Testis (tissue), 2 donors: ENCODE measurements at regions not wholly inside any gene's neighbourhood (a gene's known extent, or its start where the extent isn't known, plus 50 kb on each side); places are given as distances from the start of the nearest gene placed in this dataset.

Source experiments
- DNase-seq: peaks from one replicate; pipeline ENCODE4 v3.0.0-alpha.2; 2019
- H3K27ac ChIP-seq, 2 donors: fragments of 200-600 bp; sonication (generic); one replicate each; pipeline ENCODE4 v1.5.1; 2019
- H3K27me3 ChIP-seq: fragments of 200-600 bp; sonication (generic); one replicate; pipeline ENCODE4 v1.5.1; 2019
- H3K36me3 ChIP-seq: fragments of 200-600 bp; sonication (generic); one replicate; pipeline ENCODE4 v1.5.1; 2017; ENCODE audit warnings: low read depth; ENCODE audit errors: missing control alignments
- H3K4me1 ChIP-seq: fragments of 200-600 bp; sonication (generic); one replicate; pipeline ENCODE4 v1.5.1; 2019
- H3K4me3 ChIP-seq, 2 donors: fragments of 200-600 bp; sonication (generic); one replicate each; pipeline ENCODE4 v1.5.1; 2017 to 2019
- H3K9me3 ChIP-seq: fragments of 200-600 bp; sonication (generic); one replicate; pipeline ENCODE4 v1.5.1; 2017
- POLR2A ChIP-seq: fragments of 450-650 bp; IDR thresholded peaks from one replicate; pipeline ENCODE4 v1.6.1; 2017; ENCODE audit warnings: antibody characterized with exemption, mild to moderate bottlenecking, moderate library complexity
- WGBS, 2 donors: methylation state at CpG; one replicate each; pipeline ENCODE4 v1.1.5; 2018; 5-methylcytosine and 5-hydroxymethylcytosine counted together
- intact Hi-C: fragments of 100-400 bp; cut with DNase I; formaldehyde crosslinking; loops from one replicate; pipeline ENCODE4 v1.15.1; 2023; ENCODE audit warnings: low total_unique reads
- TF ChIP-seq, protein P1 (sequence below), 3 experiments: fragments of 450-650 bp in 2 of 3; fragments of 200-600 bp in 1 of 3; sonication (generic) in 1 of 3; IDR thresholded peaks; one replicate each; pipeline ENCODE4 v1.5.1; 2016 to 2019; ENCODE audit warnings: antibody characterized with exemption in 3 of 3, mild to moderate bottlenecking in 2 of 3, moderate library complexity in 1 of 3

DNA sequence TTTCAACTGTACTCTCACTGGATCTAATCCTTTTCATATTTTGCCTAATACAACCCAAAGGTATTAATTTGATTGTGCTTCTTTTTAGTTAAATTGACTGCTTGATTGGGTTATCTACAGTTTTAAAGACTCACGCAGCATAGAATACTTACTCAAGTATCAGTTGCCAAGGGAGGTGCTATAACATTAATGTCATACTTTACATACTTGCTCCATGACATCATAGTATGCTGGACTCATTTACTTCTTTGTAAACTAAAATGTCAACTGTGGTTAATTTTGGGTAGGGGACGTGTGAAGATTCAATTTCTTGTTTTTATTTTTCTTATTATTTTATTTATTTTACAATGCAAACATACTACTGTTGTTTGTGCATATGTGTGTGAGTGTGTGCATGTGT lies 716.2 kb upstream of the VRK2 start:
- WGBS, 2 donors = 33 to 47% methylated on average over 2 of the region's 2 CpGs
- no peaks in the 10 kb centered on the region for H3K9me3 ChIP-seq
- no peak for DNase-seq

DNA sequence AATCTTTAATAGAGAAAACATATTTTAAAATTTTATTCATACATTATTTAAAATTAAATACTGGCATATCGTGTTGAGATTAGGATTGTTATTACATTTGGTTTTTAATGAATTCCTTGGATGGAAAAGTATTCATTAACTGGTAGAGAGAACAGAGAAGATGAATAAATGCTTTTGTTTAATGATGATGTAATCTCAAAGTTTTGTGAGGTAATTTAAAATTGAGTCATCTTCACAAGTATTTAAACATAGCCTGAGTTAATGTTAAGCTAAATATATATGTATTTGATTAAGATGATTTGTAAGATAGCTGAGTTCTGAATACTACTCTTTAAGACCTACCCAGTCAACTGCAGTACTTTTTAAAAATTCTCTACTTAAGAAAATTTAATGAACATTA lies 713.4 kb upstream of the VRK2 start:
- no peaks in the 10 kb centered on the region for H3K27me3 ChIP-seq
- H3K4me1 ChIP-seq = no peaks in the 10 kb centered on the region
- no peaks in the 10 kb centered on the region for H3K36me3 ChIP-seq
- H3K9me3 ChIP-seq = no peaks in the 10 kb centered on the region
- WGBS, 2 donors = 88 to 98% methylated on average over 1 of the region's 1 CpG
- DNase-seq = no peak
- H3K27ac ChIP-seq = no peak overlapping the region
- H3K4me3 ChIP-seq = no peak overlapping the region
- intact Hi-C loops = no loop called here
- no peak for TF ChIP-seq POLR2A
- TF ChIP-seq, protein P1, sequence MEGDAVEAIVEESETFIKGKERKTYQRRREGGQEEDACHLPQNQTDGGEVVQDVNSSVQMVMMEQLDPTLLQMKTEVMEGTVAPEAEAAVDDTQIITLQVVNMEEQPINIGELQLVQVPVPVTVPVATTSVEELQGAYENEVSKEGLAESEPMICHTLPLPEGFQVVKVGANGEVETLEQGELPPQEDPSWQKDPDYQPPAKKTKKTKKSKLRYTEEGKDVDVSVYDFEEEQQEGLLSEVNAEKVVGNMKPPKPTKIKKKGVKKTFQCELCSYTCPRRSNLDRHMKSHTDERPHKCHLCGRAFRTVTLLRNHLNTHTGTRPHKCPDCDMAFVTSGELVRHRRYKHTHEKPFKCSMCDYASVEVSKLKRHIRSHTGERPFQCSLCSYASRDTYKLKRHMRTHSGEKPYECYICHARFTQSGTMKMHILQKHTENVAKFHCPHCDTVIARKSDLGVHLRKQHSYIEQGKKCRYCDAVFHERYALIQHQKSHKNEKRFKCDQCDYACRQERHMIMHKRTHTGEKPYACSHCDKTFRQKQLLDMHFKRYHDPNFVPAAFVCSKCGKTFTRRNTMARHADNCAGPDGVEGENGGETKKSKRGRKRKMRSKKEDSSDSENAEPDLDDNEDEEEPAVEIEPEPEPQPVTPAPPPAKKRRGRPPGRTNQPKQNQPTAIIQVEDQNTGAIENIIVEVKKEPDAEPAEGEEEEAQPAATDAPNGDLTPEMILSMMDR (IDR thresholded peaks at IDR 0.05) = no peak

More for the DNA sequence above, 716.2 kb upstream of the VRK2 start:
- intact Hi-C loops = no loop called here
- Histone ChIP-seq H3K27me3 (no peaks in the 10 kb centered on the region), H3K4me3 (no peak overlapping the region), H3K36me3 (no peaks in the 10 kb centered on the region), H3K4me1 (no peaks in the 10 kb centered on the region), H3K27ac (no peak overlapping the region)
- no peak for TF ChIP-seq POLR2A
- TF ChIP-seq, protein P1 (IDR thresholded peaks at IDR 0.05) = no peak

DNA sequence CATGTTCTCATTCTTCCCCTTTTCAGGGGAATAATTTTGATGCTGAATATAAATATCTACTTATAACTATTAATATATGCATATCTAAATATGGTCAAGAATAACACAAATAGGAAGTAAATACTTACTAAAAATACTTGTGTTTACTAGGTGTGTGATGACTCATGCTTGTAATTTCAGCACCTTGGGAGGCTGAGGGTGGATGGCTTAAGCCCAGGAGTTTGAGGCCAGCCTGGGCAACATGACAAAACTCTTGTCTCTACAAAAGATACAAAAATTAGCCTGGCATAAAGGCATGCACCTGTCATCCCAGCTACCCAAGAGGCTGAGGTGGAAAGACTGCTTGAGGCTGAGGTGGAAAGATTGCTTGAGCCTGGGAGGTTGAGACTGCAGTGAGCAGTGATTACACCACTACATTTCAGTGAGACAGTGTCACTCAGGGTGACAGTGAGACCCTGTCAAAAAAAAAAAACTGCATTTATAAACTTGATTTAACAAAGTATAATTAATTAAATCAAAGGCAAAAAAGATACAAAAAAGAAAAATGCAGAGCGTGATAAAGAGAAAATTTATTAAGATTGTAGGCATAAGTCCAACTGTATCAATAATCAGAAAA lies 703.1 kb upstream of the VRK2 start:
- WGBS, 2 donors = 86 to 87% methylated on average over 1 of the region's 1 CpG
- DNase-seq = no peak
- Histone ChIP-seq H3K9me3 (no peaks in the 10 kb centered on the region), H3K36me3 (no peaks in the 10 kb centered on the region), H3K4me1 (no peaks in the 10 kb centered on the region), H3K27ac (no peak overlapping the region), H3K4me3 (no peak overlapping the region), H3K27me3 (no peaks in the 10 kb centered on the region)
- TF ChIP-seq, protein P1 (IDR thresholded peaks at IDR 0.05) = no peak
- no peak for TF ChIP-seq POLR2A
- intact Hi-C loops = no loop called here

DNA sequence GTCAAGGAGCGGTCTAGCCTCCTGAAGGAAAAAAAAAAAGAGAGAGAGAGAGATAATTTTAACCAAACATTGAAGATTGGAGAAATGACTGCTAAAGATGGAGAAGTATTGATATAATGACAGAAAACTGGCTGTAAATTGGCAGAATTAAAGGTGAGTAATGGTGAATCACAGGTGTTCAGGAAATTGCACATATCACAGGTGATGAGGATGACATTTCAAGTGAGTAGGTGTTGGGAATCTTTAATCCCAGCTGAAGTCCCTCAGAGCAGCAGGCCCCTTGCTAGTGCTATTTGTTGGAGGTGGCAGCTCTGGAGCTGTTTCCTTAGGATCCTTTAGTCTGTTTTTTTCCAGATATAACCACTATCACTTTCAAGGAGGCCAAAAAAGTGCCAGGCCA lies 678.4 kb upstream of the VRK2 start:
- TF ChIP-seq POLR2A = no peak
- TF ChIP-seq, protein P1 (IDR thresholded peaks at IDR 0.05) = no peak
- no peak overlapping the region for H3K27ac ChIP-seq

DNA sequence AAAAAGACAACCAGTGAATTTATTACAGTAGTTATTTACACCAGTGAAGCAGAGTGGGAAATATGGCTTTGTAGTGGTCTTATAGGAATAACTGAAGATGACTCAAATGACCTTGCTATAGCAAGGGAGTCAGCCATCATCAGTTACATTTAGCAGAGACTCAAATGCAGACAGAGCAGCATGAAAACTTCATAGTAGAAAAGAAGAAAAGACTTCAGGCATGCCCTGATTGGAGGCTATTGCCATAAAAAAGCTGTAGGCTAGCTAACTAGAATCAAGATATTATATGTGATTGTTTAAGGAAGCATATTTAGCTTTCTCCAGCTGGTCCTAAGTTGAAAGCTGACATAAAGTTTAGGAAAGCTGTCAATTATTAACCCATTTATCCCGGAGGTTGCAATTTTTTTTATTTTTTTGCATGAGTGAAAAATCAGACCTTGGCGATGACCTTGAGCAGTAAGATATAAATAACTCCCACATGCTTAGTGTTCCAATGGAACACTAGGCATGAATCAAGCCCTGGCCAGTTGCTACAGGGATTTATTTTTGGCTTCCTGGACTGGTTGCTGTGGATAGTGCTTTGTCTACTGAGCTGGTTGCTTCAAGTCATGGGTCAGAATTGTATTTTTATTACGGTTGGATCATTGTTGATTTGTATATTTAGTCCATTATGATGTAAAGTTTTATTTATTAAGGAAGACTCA lies 675.6 kb upstream of the VRK2 start:
- Histone ChIP-seq H3K27me3 (no peaks in the 10 kb centered on the region), H3K36me3 (no peaks in the 10 kb centered on the region), H3K4me3 (no peak overlapping the region), H3K27ac (no peak overlapping the region), H3K9me3 (no peaks in the 10 kb centered on the region), H3K4me1 (no peaks in the 10 kb centered on the region)
- 38 to 51% methylated on average over 3 of the region's 3 CpGs for WGBS, 2 donors
- peak; percentile 26 for DNase-seq
- TF ChIP-seq POLR2A = no peak
- TF ChIP-seq, protein P1 (IDR thresholded peaks at IDR 0.05) = no peak
- intact Hi-C loops = no loop called here

More for the DNA sequence above, 678.4 kb upstream of the VRK2 start:
- Histone ChIP-seq H3K36me3 (no peaks in the 10 kb centered on the region), H3K27me3 (no peaks in the 10 kb centered on the region), H3K4me1 (no peaks in the 10 kb centered on the region), H3K4me3 (no peak overlapping the region), H3K9me3 (no peaks in the 10 kb centered on the region)
- 89 to 93% methylated on average over 1 of the region's 1 CpG for WGBS, 2 donors
- no peak for DNase-seq
- intact Hi-C loops = no loop called here
